HG03469 (cell line): ENCODE measurements at regions not wholly inside any gene's neighbourhood (a gene's known extent, or its start where the extent isn't known, plus 50 kb on each side); places are given as distances from the start of the nearest gene placed in this dataset.

Source experiments
- ATAC-seq: cut with Tn5 transposase; IDR thresholded peaks from one replicate; pipeline ENCODE4 v1.9.1; 2021; ENCODE audit warnings: mild to moderate bottlenecking, moderate library complexity, moderate number of reproducible peaks; ENCODE audit not compliant: unreplicated experiment

- ATAC-seq: no peak
These were observed 50.5 kb upstream of the NT5C1B start for GRCh38 chr2:18639756-18640453.
